SK-N-SH treated with all-trans-retinoic acid at 6 μM for 48 hours (cell line): ENCODE measurements at regions not wholly inside any gene's neighbourhood (a gene's known extent, or its start where the extent isn't known, plus 50 kb on each side); places are given as distances from the start of the nearest gene placed in this dataset.

Experiments used
- ATAC-seq: fragments of 200-7000 bp; cut with Tn5 transposase; 3 replicates; pipeline ENCODE4 v1.9.1; 2020; ENCODE audit warnings: mild to moderate bottlenecking, moderate library complexity
- BACH2 ChIP-seq: fragments of 250-450 bp; sonication (Bioruptor Pico); IDR thresholded peaks from 2 replicates; pipeline ENCODE4 v1.9.0; 2021; ENCODE audit warnings: mild to moderate bottlenecking, borderline replicate concordance
- CREB5 ChIP-seq: fragments of 250-450 bp; sonication (Bioruptor Pico); IDR thresholded peaks from 2 replicates; pipeline ENCODE4 v1.5.1; 2020; ENCODE audit warnings: low read depth, mild to moderate bottlenecking, moderate library complexity
- CSDC2 ChIP-seq: fragments of 250-450 bp; sonication (Bioruptor Pico); IDR thresholded peaks from 2 replicates; pipeline ENCODE4 v1.5.0; 2020; ENCODE audit warnings: mild to moderate bottlenecking, moderate library complexity
- CSRNP3 ChIP-seq: fragments of 250-450 bp; sonication (Bioruptor Pico); IDR thresholded peaks from 2 replicates; pipeline ENCODE4 v1.5.1; 2021; ENCODE audit warnings: mild to moderate bottlenecking, moderate library complexity
- ESRRG ChIP-seq: fragments of 250-450 bp; sonication (Bioruptor Pico); IDR thresholded peaks from 2 replicates; pipeline ENCODE4 v1.6.1; 2021; ENCODE audit warnings: mild to moderate bottlenecking
- GLIS3 ChIP-seq: fragments of 250-450 bp; sonication (Bioruptor Pico); IDR thresholded peaks from 2 replicates; pipeline ENCODE4 v1.5.0; 2020; ENCODE audit warnings: mild to moderate bottlenecking, moderate library complexity
- ISL1 ChIP-seq: fragments of 250-450 bp; sonication (Bioruptor Pico); IDR thresholded peaks from 2 replicates; pipeline ENCODE4 v2.1.2; 2022; ENCODE audit warnings: mild to moderate bottlenecking, moderate library complexity
- PATZ1 ChIP-seq: fragments of 250-450 bp; sonication (Bioruptor Pico); IDR thresholded peaks from 2 replicates; pipeline ENCODE4 v1.8.0; 2020; ENCODE audit warnings: mild to moderate bottlenecking, moderate library complexity, borderline replicate concordance
- POU6F1 ChIP-seq: fragments of 250-450 bp; sonication (Bioruptor Pico); IDR thresholded peaks from 2 replicates; pipeline ENCODE4 v1.8.0; 2021; ENCODE audit warnings: low read depth, mild to moderate bottlenecking, moderate library complexity, borderline replicate concordance
- PPARA ChIP-seq: fragments of 250-450 bp; sonication (Bioruptor Pico); IDR thresholded peaks from 2 replicates; pipeline ENCODE4 v1.5.0; 2020; ENCODE audit warnings: mild to moderate bottlenecking, borderline replicate concordance
- SNAI2 ChIP-seq: fragments of 250-450 bp; sonication (Bioruptor Pico); IDR thresholded peaks from 2 replicates; pipeline ENCODE4 v1.5.0; 2020; ENCODE audit warnings: mild to moderate bottlenecking, moderate library complexity
- TCF4 ChIP-seq: fragments of 250-450 bp; sonication (Bioruptor Pico); IDR thresholded peaks from 2 replicates; pipeline ENCODE4 v1.8.0; 2021; ENCODE audit warnings: mild to moderate bottlenecking, moderate library complexity, borderline replicate concordance
- TOX ChIP-seq: fragments of 250-450 bp; sonication (Bioruptor Pico); IDR thresholded peaks from 2 replicates; pipeline ENCODE4 v1.8.0; 2021; ENCODE audit warnings: mild to moderate bottlenecking, moderate library complexity, borderline replicate concordance
- TSHZ2 ChIP-seq: fragments of 250-450 bp; sonication (Bioruptor Pico); IDR thresholded peaks from 2 replicates; pipeline ENCODE4 v1.5.0; 2020; ENCODE audit warnings: mild to moderate bottlenecking, moderate library complexity
- ZC3H10 ChIP-seq: fragments of 250-450 bp; sonication (Bioruptor Pico); IDR thresholded peaks from 2 replicates; pipeline ENCODE4 v1.5.1; 2021; ENCODE audit warnings: mild to moderate bottlenecking, moderate library complexity
- ZFP3 ChIP-seq: fragments of 250-450 bp; sonication (Bioruptor Pico); IDR thresholded peaks from 2 replicates; pipeline ENCODE4 v1.5.0; 2020; ENCODE audit warnings: mild to moderate bottlenecking, moderate library complexity
- ZFP30 ChIP-seq: fragments of 450-650 bp; formaldehyde crosslinking; IDR thresholded peaks from 2 replicates; pipeline ENCODE4 v1.5.0; 2022; ENCODE audit warnings: mild to moderate bottlenecking, moderate library complexity
- ZNF565 ChIP-seq: fragments of 450-650 bp; formaldehyde crosslinking; conservative IDR thresholded peaks from 2 replicates; pipeline ENCODE4 v1.5.0; 2020; ENCODE audit warnings: low read depth, mild to moderate bottlenecking, moderate library complexity
- ZNF70 ChIP-seq: fragments of 450-650 bp; formaldehyde crosslinking; IDR thresholded peaks from 2 replicates; pipeline ENCODE4 v1.5.0; 2020; ENCODE audit warnings: mild to moderate bottlenecking, moderate library complexity
- ZNF8 ChIP-seq: fragments of 450-650 bp; formaldehyde crosslinking; IDR thresholded peaks from 2 replicates; pipeline ENCODE4 v1.5.0; 2020; ENCODE audit warnings: mild to moderate bottlenecking, moderate library complexity

GRCh38 chr13:31528176-31528575 lies 211.2 kb upstream of the RXFP2 start:
- no peak for TF ChIP-seq ZFP30 (CRISPR knock-in tag)
- no peak for TF ChIP-seq GLIS3 (CRISPR knock-in tag)
- no peak for TF ChIP-seq ISL1 (CRISPR knock-in tag)
- no peak for TF ChIP-seq ZNF8
- TF ChIP-seq ZFP3 (CRISPR knock-in tag) = no peak
- TF ChIP-seq ESRRG (CRISPR knock-in tag) = no peak
- TF ChIP-seq CSRNP3 (CRISPR knock-in tag) = no peak
- no peak for TF ChIP-seq SNAI2 (CRISPR knock-in tag)
- TF ChIP-seq TOX (CRISPR knock-in tag) = no peak
- no peak for TF ChIP-seq BACH2 (CRISPR knock-in tag)
- TF ChIP-seq PPARA (CRISPR knock-in tag) = no peak
- ATAC-seq = no peak

GRCh38 chr13:31528758-31529157 lies 210.6 kb upstream of the RXFP2 start:
- TF ChIP-seq CSDC2 (CRISPR knock-in tag) (no peak), TCF4 (CRISPR knock-in tag) (no peak), CSRNP3 (CRISPR knock-in tag) (no peak), ESRRG (CRISPR knock-in tag) (no peak), CREB5 (CRISPR knock-in tag) (no peak), ZNF565 (CRISPR knock-in tag) (no peak), PPARA (CRISPR knock-in tag) (no peak), ZNF70 (no peak), ZFP30 (CRISPR knock-in tag) (no peak), TSHZ2 (CRISPR knock-in tag) (no peak), POU6F1 (CRISPR knock-in tag) (no peak), ZNF8 (no peak), PATZ1 (no peak)
- no peak for ATAC-seq

- no peak for ATAC-seq
- TF ChIP-seq ZC3H10 (CRISPR knock-in tag) = no peak
- no peak for TF ChIP-seq BACH2 (CRISPR knock-in tag)
- TF ChIP-seq CREB5 (CRISPR knock-in tag) = no peak
- TF ChIP-seq ISL1 (CRISPR knock-in tag) = no peak
- TF ChIP-seq ZNF8 = no peak
- TF ChIP-seq TCF4 (CRISPR knock-in tag) = no peak
- TF ChIP-seq CSRNP3 (CRISPR knock-in tag) = no peak
- TF ChIP-seq PATZ1 = no peak
- no peak for TF ChIP-seq GLIS3 (CRISPR knock-in tag)
- TF ChIP-seq CSDC2 (CRISPR knock-in tag) = no peak
- no peak for TF ChIP-seq PPARA (CRISPR knock-in tag)
- no peak for TF ChIP-seq SNAI2 (CRISPR knock-in tag)
- TF ChIP-seq ZFP3 (CRISPR knock-in tag) = no peak
- TF ChIP-seq TOX (CRISPR knock-in tag) = no peak
These were observed 208.4 kb upstream of the RXFP2 start for GRCh38 chr13:31530922-31531321.
